ENCODE measurements at regions not wholly inside any gene's neighbourhood (a gene's known extent, or its start where the extent isn't known, plus 50 kb on each side); places are given as distances from the start of the nearest gene placed in this dataset.

DNA sequence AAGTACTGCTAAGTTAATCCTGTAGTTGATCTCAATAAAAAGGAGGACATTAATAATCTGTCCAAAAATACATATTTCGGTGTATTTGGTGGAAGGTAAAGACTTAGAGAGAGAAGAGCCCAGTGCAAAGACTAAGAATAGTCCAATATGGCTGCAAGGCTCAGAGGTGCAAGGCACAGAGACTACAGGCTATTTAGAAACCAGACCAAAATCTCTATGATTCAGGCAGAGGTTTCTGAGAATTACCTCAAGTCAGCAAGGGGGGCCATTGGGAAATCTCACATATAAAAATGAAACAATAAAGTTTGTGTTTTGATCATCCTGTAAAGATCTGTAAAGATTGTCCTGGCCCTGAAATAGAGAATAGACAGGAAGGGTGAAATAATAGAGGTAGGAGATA, 1173.0 kb downstream of the VRK1 start:
- Histone ChIP-seq H3K9me3 (ENCODE audit: control insufficient read depth, insufficient read depth, low read depth, low read length) (no peaks in the 10 kb centered on the region), H3K36me3 (ENCODE audit: control insufficient read depth in 2 of 2, insufficient read depth in 1 of 2, low read length in 2 of 2) (no peaks in the 10 kb centered on the region), H3K4me3 (ENCODE audit: low read depth, low read length) (no peak overlapping the region), H3K4me1 (ENCODE audit: control insufficient read depth, insufficient read depth, low read length) (no peaks in the 10 kb centered on the region), H3K27ac (ENCODE audit: extremely low read depth, low read depth, low read length) (no peak overlapping the region)
- ChIA-PET CTCF (no interaction called here), POLR2A (no interaction called here)
- TF ChIP-seq ZNF433 (tag by site-specific recombination; IDR thresholded peaks at IDR 0.05; ENCODE audit: low read depth) = no peak
- no peak for TF ChIP-seq ZNF366 (tag by site-specific recombination; conservative IDR thresholded peaks at IDR 0.05)
- TF ChIP-seq ZNF658 (tag by site-specific recombination; IDR thresholded peaks at IDR 0.05) = no peak
- TF ChIP-seq, protein P1, sequence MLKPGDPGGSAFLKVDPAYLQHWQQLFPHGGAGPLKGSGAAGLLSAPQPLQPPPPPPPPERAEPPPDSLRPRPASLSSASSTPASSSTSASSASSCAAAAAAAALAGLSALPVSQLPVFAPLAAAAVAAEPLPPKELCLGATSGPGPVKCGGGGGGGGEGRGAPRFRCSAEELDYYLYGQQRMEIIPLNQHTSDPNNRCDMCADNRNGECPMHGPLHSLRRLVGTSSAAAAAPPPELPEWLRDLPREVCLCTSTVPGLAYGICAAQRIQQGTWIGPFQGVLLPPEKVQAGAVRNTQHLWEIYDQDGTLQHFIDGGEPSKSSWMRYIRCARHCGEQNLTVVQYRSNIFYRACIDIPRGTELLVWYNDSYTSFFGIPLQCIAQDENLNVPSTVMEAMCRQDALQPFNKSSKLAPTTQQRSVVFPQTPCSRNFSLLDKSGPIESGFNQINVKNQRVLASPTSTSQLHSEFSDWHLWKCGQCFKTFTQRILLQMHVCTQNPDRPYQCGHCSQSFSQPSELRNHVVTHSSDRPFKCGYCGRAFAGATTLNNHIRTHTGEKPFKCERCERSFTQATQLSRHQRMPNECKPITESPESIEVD (tag by site-specific recombination; IDR thresholded peaks at IDR 0.05) = no peak
- TF ChIP-seq ZNF391 (tag by site-specific recombination; IDR thresholded peaks at IDR 0.05; ENCODE audit: borderline replicate concordance, low read depth) = no peak
- TF ChIP-seq ZNF157 (tag by site-specific recombination; IDR thresholded peaks at IDR 0.05) = no peak
- TF ChIP-seq ZNF16 (tag by site-specific recombination; IDR thresholded peaks at IDR 0.05; ENCODE audit: low read depth) = no peak
- TF ChIP-seq KLF7 (tag by site-specific recombination; IDR thresholded peaks at IDR 0.05; ENCODE audit: borderline replicate concordance) = no peak
- TF ChIP-seq ZNF626 (tag by site-specific recombination; IDR thresholded peaks at IDR 0.05) = no peak

DNA sequence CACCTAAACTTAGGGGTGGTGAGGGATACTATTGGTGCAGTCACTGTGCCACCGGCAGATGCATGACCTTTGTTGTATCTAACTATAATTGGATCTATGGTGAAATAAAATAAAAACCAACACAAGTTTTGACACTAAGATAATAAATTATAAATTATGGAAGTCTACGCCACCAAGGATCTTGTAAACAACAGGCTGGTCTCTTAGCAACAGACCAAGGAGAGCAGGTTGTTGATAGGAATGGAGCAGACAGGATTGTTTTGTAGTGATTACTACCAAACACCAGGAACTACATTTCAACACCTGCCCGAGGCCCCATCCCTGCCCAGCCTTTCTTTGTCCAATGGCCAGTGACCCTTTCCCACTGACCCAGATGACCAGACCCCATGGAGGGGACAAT, 1178.0 kb downstream of the VRK1 start:
- Histone ChIP-seq H3K27ac (ENCODE audit: extremely low read depth, low read depth, low read length) (no peak overlapping the region), H3K9me3 (ENCODE audit: control insufficient read depth, insufficient read depth, low read depth, low read length) (no peaks in the 10 kb centered on the region), H3K36me3 (ENCODE audit: control insufficient read depth in 2 of 2, insufficient read depth in 1 of 2, low read length in 2 of 2) (no peaks in the 10 kb centered on the region), H3K4me3 (ENCODE audit: low read depth, low read length) (no peak overlapping the region), H3K4me1 (ENCODE audit: control insufficient read depth, insufficient read depth, low read length) (no peaks in the 10 kb centered on the region)
- ChIA-PET CTCF (no interaction called here), POLR2A (no interaction called here)
- TF ChIP-seq ZNF664 (tag by site-specific recombination; IDR thresholded peaks at IDR 0.05) = no peak
- no peak for TF ChIP-seq ZNF837 (tag by site-specific recombination; IDR thresholded peaks at IDR 0.05)
- no peak for TF ChIP-seq YY1 (tag by site-specific recombination; IDR thresholded peaks at IDR 0.05)
- no peak for TF ChIP-seq ZNF133 (tag by site-specific recombination; IDR thresholded peaks at IDR 0.05)
- TF ChIP-seq, protein P2, sequence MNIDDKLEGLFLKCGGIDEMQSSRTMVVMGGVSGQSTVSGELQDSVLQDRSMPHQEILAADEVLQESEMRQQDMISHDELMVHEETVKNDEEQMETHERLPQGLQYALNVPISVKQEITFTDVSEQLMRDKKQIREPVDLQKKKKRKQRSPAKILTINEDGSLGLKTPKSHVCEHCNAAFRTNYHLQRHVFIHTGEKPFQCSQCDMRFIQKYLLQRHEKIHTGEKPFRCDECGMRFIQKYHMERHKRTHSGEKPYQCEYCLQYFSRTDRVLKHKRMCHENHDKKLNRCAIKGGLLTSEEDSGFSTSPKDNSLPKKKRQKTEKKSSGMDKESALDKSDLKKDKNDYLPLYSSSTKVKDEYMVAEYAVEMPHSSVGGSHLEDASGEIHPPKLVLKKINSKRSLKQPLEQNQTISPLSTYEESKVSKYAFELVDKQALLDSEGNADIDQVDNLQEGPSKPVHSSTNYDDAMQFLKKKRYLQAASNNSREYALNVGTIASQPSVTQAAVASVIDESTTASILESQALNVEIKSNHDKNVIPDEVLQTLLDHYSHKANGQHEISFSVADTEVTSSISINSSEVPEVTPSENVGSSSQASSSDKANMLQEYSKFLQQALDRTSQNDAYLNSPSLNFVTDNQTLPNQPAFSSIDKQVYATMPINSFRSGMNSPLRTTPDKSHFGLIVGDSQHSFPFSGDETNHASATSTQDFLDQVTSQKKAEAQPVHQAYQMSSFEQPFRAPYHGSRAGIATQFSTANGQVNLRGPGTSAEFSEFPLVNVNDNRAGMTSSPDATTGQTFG (tag by site-specific recombination; IDR thresholded peaks at IDR 0.05; ENCODE audit: borderline replicate concordance) = no peak
- TF ChIP-seq ZNF404 (tag by site-specific recombination; IDR thresholded peaks at IDR 0.05) = no peak
- no peak for TF ChIP-seq ZNF175 (tag by site-specific recombination; IDR thresholded peaks at IDR 0.05)
- TF ChIP-seq ZEB2 (tag by site-specific recombination; IDR thresholded peaks at IDR 0.05) = no peak
- TF ChIP-seq ZNF558 (tag by site-specific recombination; IDR thresholded peaks at IDR 0.05) = no peak
- TF ChIP-seq IKZF3 (tag by site-specific recombination; IDR thresholded peaks at IDR 0.05) = no peak
- TF ChIP-seq GLI2 (tag by site-specific recombination; IDR thresholded peaks at IDR 0.05; ENCODE audit: borderline replicate concordance, low read depth) = no peak
- TF ChIP-seq RBAK (tag by site-specific recombination; IDR thresholded peaks at IDR 0.05) = no peak
- TF ChIP-seq ZNF843 (tag by site-specific recombination; IDR thresholded peaks at IDR 0.05) = no peak
- TF ChIP-seq ZNF660 (tag by site-specific recombination; IDR thresholded peaks at IDR 0.05) = no peak
- TF ChIP-seq ZNF76 (tag by site-specific recombination; IDR thresholded peaks at IDR 0.05; ENCODE audit: borderline replicate concordance, low read depth) = no peak
- no peak for TF ChIP-seq ZNF274 (IDR thresholded peaks at IDR 0.05; ENCODE audit: low read length)
- TF ChIP-seq ZNF274 (tag by site-specific recombination; IDR thresholded peaks at IDR 0.05; ENCODE audit: borderline replicate concordance) = no peak
- TF ChIP-seq TCF7L2 (IDR thresholded peaks at IDR 0.05; ENCODE audit: borderline replicate concordance, low read depth, low read length) = no peak
- no peak for TF ChIP-seq ZNF214 (tag by site-specific recombination; IDR thresholded peaks at IDR 0.05; ENCODE audit: borderline replicate concordance)
